ENCODE measurements at regions not wholly inside any gene's neighbourhood (a gene's known extent, or its start where the extent isn't known, plus 50 kb on each side); places are given as distances from the start of the nearest gene placed in this dataset.
"Not testable (repeated sequence)": the region's sequence is repeated elsewhere in the genome, so short reads cannot be mapped to it uniquely, and the experiment has no call there.

- H3K4me1 ChIP-seq (ENCODE audit: control insufficient read depth in 2 of 2, insufficient read depth in 2 of 2, low read length in 1 of 2) = no peaks in the 10 kb centered on the region
- 47 to 57% methylated on average over 2 of the region's 2 CpGs for WGBS, 2 donors
- H3K27me3 ChIP-seq (ENCODE audit: control insufficient read depth in 1 of 2, insufficient read depth in 2 of 2, low read length in 2 of 2) = no peaks in the 10 kb centered on the region
- H3K9me3 ChIP-seq (ENCODE audit: control insufficient read depth in 2 of 2, insufficient read depth in 1 of 2, low read depth in 1 of 2, low read length in 1 of 2) = peaks cover 0 to 2% of the 10 kb centered on the region in 2 donors
- no peak overlapping the region for H3K4me3 ChIP-seq (ENCODE audit: low read depth in 1 of 2, low read length in 2 of 2)
- H3K27ac ChIP-seq (ENCODE audit: low read depth in 2 of 2, low read length in 1 of 2) = no peak overlapping the region
- H3K36me3 ChIP-seq (ENCODE audit: control insufficient read depth in 2 of 2, insufficient read depth in 2 of 2, low read length in 1 of 2) = no peaks in the 10 kb centered on the region
Observed at GRCh38 chr2:129024796-129025195, 706.1 kb upstream of the HS6ST1 start.

GRCh38 chr2:129035992-129036391 is 717.3 kb upstream of the HS6ST1 start:
- Histone ChIP-seq H3K36me3 (ENCODE audit: control insufficient read depth in 2 of 2, insufficient read depth in 2 of 2, low read length in 1 of 2) (no peaks in the 10 kb centered on the region), H3K9me3 (ENCODE audit: control insufficient read depth in 2 of 2, insufficient read depth in 1 of 2, low read depth in 1 of 2, low read length in 1 of 2) (no peaks in the 10 kb centered on the region), H3K27ac (ENCODE audit: low read depth in 2 of 2, low read length in 1 of 2) (no peak overlapping the region), H3K4me3 (ENCODE audit: low read depth in 1 of 2, low read length in 2 of 2) (no peak overlapping the region), H3K27me3 (ENCODE audit: control insufficient read depth in 1 of 2, insufficient read depth in 2 of 2, low read length in 2 of 2) (no peaks in the 10 kb centered on the region), H3K4me1 (ENCODE audit: control insufficient read depth in 2 of 2, insufficient read depth in 2 of 2, low read length in 1 of 2) (no peaks in the 10 kb centered on the region)
- 62 to 69% methylated on average over 3 of the region's 3 CpGs for WGBS, 2 donors

DNA sequence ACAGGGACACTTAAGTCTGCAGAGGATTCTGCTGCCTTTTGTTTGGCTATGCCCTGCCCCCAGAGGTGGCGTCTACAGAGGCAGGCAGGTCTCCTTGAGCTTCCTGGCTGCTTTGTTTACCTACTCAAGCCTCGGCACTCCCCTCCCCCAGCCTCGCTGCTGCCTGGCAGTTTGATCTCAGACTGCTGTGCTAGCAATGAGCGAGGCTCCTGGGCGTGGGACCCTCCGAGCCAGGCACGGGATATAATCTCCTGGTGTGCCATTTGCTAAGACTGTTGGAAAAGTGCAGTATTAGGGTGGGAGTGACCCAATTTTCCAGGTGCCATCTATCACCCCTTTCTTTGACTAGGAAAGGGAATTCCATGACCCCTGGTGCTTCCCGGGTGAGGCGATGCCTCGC is 725.0 kb upstream of the HS6ST1 start:
- not testable (repeated sequence) for H3K36me3 ChIP-seq (ENCODE audit: control insufficient read depth in 2 of 2, insufficient read depth in 2 of 2, low read length in 1 of 2); H3K27me3 ChIP-seq (ENCODE audit: control insufficient read depth in 1 of 2, insufficient read depth in 2 of 2, low read length in 2 of 2); H3K9me3 ChIP-seq (ENCODE audit: control insufficient read depth in 2 of 2, insufficient read depth in 1 of 2, low read depth in 1 of 2, low read length in 1 of 2); H3K4me1 ChIP-seq (ENCODE audit: control insufficient read depth in 2 of 2, insufficient read depth in 2 of 2, low read length in 1 of 2); H3K27ac ChIP-seq (ENCODE audit: low read depth in 2 of 2, low read length in 1 of 2); H3K4me3 ChIP-seq (ENCODE audit: low read depth in 1 of 2, low read length in 2 of 2)
- WGBS, 2 donors = 78 to 93% methylated on average over 10 of the region's 10 CpGs

- H3K4me1 ChIP-seq (ENCODE audit: control insufficient read depth in 2 of 2, insufficient read depth in 2 of 2, low read length in 1 of 2); H3K27me3 ChIP-seq (ENCODE audit: control insufficient read depth in 1 of 2, insufficient read depth in 2 of 2, low read length in 2 of 2); H3K9me3 ChIP-seq (ENCODE audit: control insufficient read depth in 2 of 2, insufficient read depth in 1 of 2, low read depth in 1 of 2, low read length in 1 of 2); H3K27ac ChIP-seq (ENCODE audit: low read depth in 2 of 2, low read length in 1 of 2); H3K36me3 ChIP-seq (ENCODE audit: control insufficient read depth in 2 of 2, insufficient read depth in 2 of 2, low read length in 1 of 2); H3K4me3 ChIP-seq (ENCODE audit: low read depth in 1 of 2, low read length in 2 of 2): not testable (repeated sequence)
- WGBS, 2 donors = 81 to 84% methylated on average over 1 of the region's 1 CpG
Observed at GRCh38 chr2:129046475-129046874, 727.8 kb upstream of the HS6ST1 start.

DNA sequence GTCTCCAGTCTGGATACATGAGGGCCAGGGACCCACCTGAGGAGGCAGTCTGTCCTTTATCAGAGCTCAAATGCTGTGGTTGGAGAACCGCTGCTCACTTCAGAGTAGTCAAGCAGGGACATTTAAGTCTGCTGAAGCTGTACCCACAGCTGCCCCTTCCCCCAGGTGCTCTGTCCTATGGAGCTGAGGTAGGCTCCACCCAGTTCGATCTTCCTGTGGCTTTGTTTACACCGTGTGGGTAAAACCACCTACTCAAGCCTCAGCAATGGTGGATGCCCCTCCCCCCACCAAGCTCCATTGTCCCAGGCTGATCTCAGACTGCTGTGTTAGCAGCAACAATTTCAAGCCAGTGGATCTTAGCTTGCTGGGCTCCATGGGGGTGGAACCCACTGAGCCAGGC is 731.4 kb upstream of the HS6ST1 start:
- Histone ChIP-seq H3K27ac (ENCODE audit: low read depth in 2 of 2, low read length in 1 of 2) (no peak overlapping the region), H3K4me1 (ENCODE audit: control insufficient read depth in 2 of 2, insufficient read depth in 2 of 2, low read length in 1 of 2) (no peaks in the 10 kb centered on the region), H3K4me3 (ENCODE audit: low read depth in 1 of 2, low read length in 2 of 2) (no peak overlapping the region), H3K36me3 (ENCODE audit: control insufficient read depth in 2 of 2, insufficient read depth in 2 of 2, low read length in 1 of 2) (no peaks in the 10 kb centered on the region), H3K9me3 (ENCODE audit: control insufficient read depth in 2 of 2, insufficient read depth in 1 of 2, low read depth in 1 of 2, low read length in 1 of 2) (peaks cover 0 to 2% of the 10 kb centered on the region in 2 donors), H3K27me3 (ENCODE audit: control insufficient read depth in 1 of 2, insufficient read depth in 2 of 2, low read length in 2 of 2) (no peaks in the 10 kb centered on the region)
- 63 to 72% methylated on average over 3 of the region's 3 CpGs for WGBS, 2 donors

DNA sequence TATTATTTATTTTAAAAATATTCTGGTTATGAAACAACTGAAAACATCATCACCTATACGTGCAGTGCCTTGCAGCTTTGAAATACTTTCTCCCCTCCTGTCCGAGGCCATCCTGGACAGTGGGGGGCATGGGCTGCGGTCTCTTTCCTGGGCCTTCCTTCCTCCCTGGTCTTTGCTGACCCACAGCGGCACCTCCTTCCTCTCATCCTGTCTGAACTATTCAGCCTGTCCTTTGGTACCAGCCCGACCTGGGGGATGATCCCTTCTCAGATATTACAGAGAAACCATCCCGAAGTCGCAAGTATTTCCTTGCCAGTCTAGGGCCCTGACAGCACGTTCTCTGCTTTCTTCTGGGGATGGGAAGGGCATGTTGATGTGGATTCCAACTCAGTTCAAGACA is 736.6 kb upstream of the HS6ST1 start:
- WGBS, 2 donors = 89 to 91% methylated on average over 8 of the region's 8 CpGs
- Histone ChIP-seq H3K4me3 (ENCODE audit: low read depth in 1 of 2, low read length in 2 of 2) (no peak overlapping the region), H3K36me3 (ENCODE audit: control insufficient read depth in 2 of 2, insufficient read depth in 2 of 2, low read length in 1 of 2) (no peaks in the 10 kb centered on the region), H3K9me3 (ENCODE audit: control insufficient read depth in 2 of 2, insufficient read depth in 1 of 2, low read depth in 1 of 2, low read length in 1 of 2) (no peaks in the 10 kb centered on the region), H3K4me1 (ENCODE audit: control insufficient read depth in 2 of 2, insufficient read depth in 2 of 2, low read length in 1 of 2) (peaks cover 6 to 23% of the 10 kb centered on the region in 2 donors), H3K27ac (ENCODE audit: low read depth in 2 of 2, low read length in 1 of 2) (no peak overlapping the region), H3K27me3 (ENCODE audit: control insufficient read depth in 1 of 2, insufficient read depth in 2 of 2, low read length in 2 of 2) (no peaks in the 10 kb centered on the region)

DNA sequence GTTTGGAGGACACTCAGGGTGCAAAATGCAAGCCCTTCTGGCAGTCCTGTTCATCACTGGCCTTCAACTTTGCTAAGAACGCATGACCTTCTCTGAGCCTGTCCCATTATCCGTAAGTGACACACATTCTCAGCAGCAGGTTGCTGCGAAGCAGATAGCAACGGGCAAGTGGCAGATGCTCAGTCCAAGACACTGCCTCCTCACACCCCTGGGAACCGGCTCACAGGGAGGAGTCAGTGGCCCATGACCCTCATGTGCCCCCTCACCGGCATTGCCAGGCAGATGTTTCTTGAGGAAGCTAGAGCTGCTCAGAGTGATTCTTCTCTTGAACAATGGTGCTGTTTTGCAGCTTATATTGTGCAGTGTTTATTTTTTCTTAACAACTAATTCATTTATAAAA is 737.2 kb upstream of the HS6ST1 start:
- H3K27ac ChIP-seq (ENCODE audit: low read depth in 2 of 2, low read length in 1 of 2) = peak overlapping the region; percentile 48 to 75
- H3K27me3 ChIP-seq (ENCODE audit: control insufficient read depth in 1 of 2, insufficient read depth in 2 of 2, low read length in 2 of 2) = no peaks in the 10 kb centered on the region
- 51 to 59% methylated on average over 6 of the region's 6 CpGs for WGBS, 2 donors
- no peak overlapping the region for H3K4me3 ChIP-seq (ENCODE audit: low read depth in 1 of 2, low read length in 2 of 2)
- no peaks in the 10 kb centered on the region for H3K9me3 ChIP-seq (ENCODE audit: control insufficient read depth in 2 of 2, insufficient read depth in 1 of 2, low read depth in 1 of 2, low read length in 1 of 2)
- no peaks in the 10 kb centered on the region for H3K36me3 ChIP-seq (ENCODE audit: control insufficient read depth in 2 of 2, insufficient read depth in 2 of 2, low read length in 1 of 2)
- peaks cover 6 to 23% of the 10 kb centered on the region in 2 donors for H3K4me1 ChIP-seq (ENCODE audit: control insufficient read depth in 2 of 2, insufficient read depth in 2 of 2, low read length in 1 of 2)

GRCh38 chr2:129056309-129056958 is 737.8 kb upstream of the HS6ST1 start:
- no peaks in the 10 kb centered on the region for H3K36me3 ChIP-seq (ENCODE audit: control insufficient read depth in 2 of 2, insufficient read depth in 2 of 2, low read length in 1 of 2)
- WGBS, 2 donors = 35 to 41% methylated on average over 4 to 5 of the region's 5 CpGs
- peaks cover 7 to 27% of the 10 kb centered on the region in 2 donors for H3K4me1 ChIP-seq (ENCODE audit: control insufficient read depth in 2 of 2, insufficient read depth in 2 of 2, low read length in 1 of 2)
- no peaks in the 10 kb centered on the region for H3K9me3 ChIP-seq (ENCODE audit: control insufficient read depth in 2 of 2, insufficient read depth in 1 of 2, low read depth in 1 of 2, low read length in 1 of 2)
- no peak overlapping the region for H3K4me3 ChIP-seq (ENCODE audit: low read depth in 1 of 2, low read length in 2 of 2)
- H3K27me3 ChIP-seq (ENCODE audit: control insufficient read depth in 1 of 2, insufficient read depth in 2 of 2, low read length in 2 of 2) = no peaks in the 10 kb centered on the region
- peak overlapping the region; percentile 72 to 83 for H3K27ac ChIP-seq (ENCODE audit: low read depth in 2 of 2, low read length in 1 of 2)

DNA sequence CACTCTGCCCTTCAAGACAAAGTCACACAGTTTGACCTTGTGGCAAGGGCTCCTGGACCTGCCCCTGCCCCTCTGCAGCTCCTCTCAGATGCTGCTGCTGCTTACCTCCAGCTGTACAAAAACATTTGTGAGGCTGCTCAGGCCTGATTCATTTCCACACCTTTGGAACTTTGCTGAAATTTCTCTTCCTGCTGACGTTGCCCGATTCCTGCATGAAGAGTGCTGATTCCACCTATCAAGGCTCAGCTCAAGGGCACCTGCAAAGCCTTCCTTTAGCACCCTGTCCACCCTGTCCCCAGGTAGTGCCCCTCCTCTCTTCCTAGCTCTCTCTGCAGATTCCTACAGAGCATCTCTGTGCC is 738.3 kb upstream of the HS6ST1 start:
- peaks cover 8 to 28% of the 10 kb centered on the region in 2 donors for H3K4me1 ChIP-seq (ENCODE audit: control insufficient read depth in 2 of 2, insufficient read depth in 2 of 2, low read length in 1 of 2)
- no peak overlapping the region for H3K4me3 ChIP-seq (ENCODE audit: low read depth in 1 of 2, low read length in 2 of 2)
- peak overlapping the region; percentile 72 to 83 for H3K27ac ChIP-seq (ENCODE audit: low read depth in 2 of 2, low read length in 1 of 2)
- H3K27me3 ChIP-seq (ENCODE audit: control insufficient read depth in 1 of 2, insufficient read depth in 2 of 2, low read length in 2 of 2) = no peaks in the 10 kb centered on the region
- H3K36me3 ChIP-seq (ENCODE audit: control insufficient read depth in 2 of 2, insufficient read depth in 2 of 2, low read length in 1 of 2) = no peaks in the 10 kb centered on the region
- no peaks in the 10 kb centered on the region for H3K9me3 ChIP-seq (ENCODE audit: control insufficient read depth in 2 of 2, insufficient read depth in 1 of 2, low read depth in 1 of 2, low read length in 1 of 2)
- WGBS, 2 donors = 50 to 70% methylated on average over 2 of the region's 2 CpGs

GRCh38 chr2:129058981-129059380 is 740.3 kb upstream of the HS6ST1 start:
- WGBS, 2 donors = 84 to 89% methylated on average over 5 of the region's 5 CpGs
- Histone ChIP-seq H3K9me3 (ENCODE audit: control insufficient read depth in 2 of 2, insufficient read depth in 1 of 2, low read depth in 1 of 2, low read length in 1 of 2) (no peaks in the 10 kb centered on the region), H3K27me3 (ENCODE audit: control insufficient read depth in 1 of 2, insufficient read depth in 2 of 2, low read length in 2 of 2) (no peaks in the 10 kb centered on the region), H3K4me1 (ENCODE audit: control insufficient read depth in 2 of 2, insufficient read depth in 2 of 2, low read length in 1 of 2) (peaks cover 8 to 30% of the 10 kb centered on the region in 2 donors), H3K4me3 (ENCODE audit: low read depth in 1 of 2, low read length in 2 of 2) (no peak overlapping the region), H3K36me3 (ENCODE audit: control insufficient read depth in 2 of 2, insufficient read depth in 2 of 2, low read length in 1 of 2) (no peaks in the 10 kb centered on the region), H3K27ac (ENCODE audit: low read depth in 2 of 2, low read length in 1 of 2) (no peak overlapping the region)
